Psoas muscle (tissue), 7 donors: ENCODE measurements at regions not wholly inside any gene's neighbourhood (a gene's known extent, or its start where the extent isn't known, plus 50 kb on each side); places are given as distances from the start of the nearest gene placed in this dataset.

ENCODE experiments used
- ATAC-seq, 4 donors: fragments of 200-7000 bp; cut with Tn5 transposase; one replicate each; pipeline ENCODE4 v1.9.1; 2020; ENCODE audit warnings: moderate library complexity in 3 of 4, mild to moderate bottlenecking in 2 of 4
- DNase-seq, 2 donors: peaks; one replicate each; pipeline ENCODE4 v3.0.0-alpha.2; 2020
- H3K27ac ChIP-seq: fragments of 200-600 bp; one replicate; pipeline ENCODE4 v1.8.0; 2022
- H3K27me3 ChIP-seq, 3 donors: fragments of 200-600 bp in 1 of 3; one replicate each; pipeline versions ENCODE4 v1.6.1 to v1.8.0; 2013 to 2022; ENCODE audit warnings: low read length in 2 of 3, mild to moderate bottlenecking in 2 of 3, moderate library complexity in 1 of 3; ENCODE audit not compliant: insufficient read depth in 3 of 3
- H3K36me3 ChIP-seq, 2 donors: fragments of 200-600 bp in 1 of 2; one replicate each; pipeline versions ENCODE4 v1.6.1 to v1.8.0; 2013 to 2022; ENCODE audit warnings: low read depth in 1 of 2, mild to moderate bottlenecking in 1 of 2, moderate library complexity in 1 of 2; ENCODE audit not compliant: insufficient read depth in 1 of 2
- H3K4me1 ChIP-seq: fragments of 200-600 bp; one replicate; pipeline ENCODE4 v1.8.0; 2022
- H3K4me3 ChIP-seq: fragments of 200-600 bp; one replicate; pipeline ENCODE4 v1.8.0; 2022; ENCODE audit warnings: mild to moderate bottlenecking
- H3K9me3 ChIP-seq: fragments of 200-600 bp; one replicate; pipeline ENCODE4 v1.8.0; 2022
- CTCF ChIP-seq: fragments of 200-600 bp; IDR thresholded peaks from one replicate; pipeline ENCODE4 v1.8.0; 2022; ENCODE audit warnings: antibody characterized with exemption
- WGBS, 3 donors: extraction: QIAGEN DNeasy Blood & Tissue Kit; methylation state at CpG; one replicate each; pipeline versions ENCODE4 v1.1.6 to v1.1.7; 2013; 5-methylcytosine and 5-hydroxymethylcytosine counted together
- intact Hi-C, 2 donors: fragments of 100-400 bp; cut with DNase I; formaldehyde crosslinking; loops; one replicate each; pipeline versions ENCODE4 v1.11.0 to v1.14.2; 2022
- donor health status: healthy with polysubstance abuse.
- donor health status: DM: no; HTN: no; CAD: no; lungs with moderate emphysema.
- donor health status: Bipolar disorder and iron deficiency.
- donor health status: healthy.
- donor health status: DM: yes; HTN: yes; CAD: no.
- donor health status: DM: no; HTN: no; CAD: no.
- donor health status: DM: yes; HTN: yes; CAD: no.

- ATAC-seq (no peak), DNase-seq (no peak)
- no peaks in the 10 kb centered on the region for H3K36me3 ChIP-seq
- intact Hi-C loops = no loop called here
- H3K27ac ChIP-seq = no peak overlapping the region
- no peaks in the 10 kb centered on the region for H3K27me3 ChIP-seq
- H3K9me3 ChIP-seq = no peaks in the 10 kb centered on the region
- no peak overlapping the region for H3K4me3 ChIP-seq
- 72 to 79% (median 75%) methylated on average over 20 of the region's 20 CpGs for WGBS, 3 donors
- H3K4me1 ChIP-seq = no peaks in the 10 kb centered on the region
- TF ChIP-seq CTCF = no peak
Measured at GRCh38 chr1:175877939-175878737, 134.7 kb upstream of the TNR start.

- Histone ChIP-seq H3K27me3 (no peaks in the 10 kb centered on the region), H3K27ac (no peak overlapping the region), H3K9me3 (no peaks in the 10 kb centered on the region), H3K4me3 (no peak overlapping the region), H3K36me3 (no peaks in the 10 kb centered on the region), H3K4me1 (no peaks in the 10 kb centered on the region)
- 92 to 94% (median 93%) methylated on average over 6 of the region's 6 CpGs for WGBS, 3 donors
- ATAC-seq (no peak), DNase-seq (no peak)
- TF ChIP-seq CTCF = no peak
- intact Hi-C loops = no loop called here
Measured at GRCh38 chr1:175875556-175875955, 132.2 kb upstream of the TNR start.

GRCh38 chr1:175874081-175874480 lies 130.7 kb upstream of the TNR start:
- ATAC-seq (no peak), DNase-seq (no peak)
- intact Hi-C loops = no loop called here
- no peak overlapping the region for H3K4me3 ChIP-seq
- H3K27ac ChIP-seq = no peak overlapping the region
- no peaks in the 10 kb centered on the region for H3K27me3 ChIP-seq
- no peaks in the 10 kb centered on the region for H3K9me3 ChIP-seq
- H3K36me3 ChIP-seq = no peaks in the 10 kb centered on the region
- no peaks in the 10 kb centered on the region for H3K4me1 ChIP-seq
- no peak for TF ChIP-seq CTCF
- 85 to 90% (median 88%) methylated on average over 2 of the region's 2 CpGs for WGBS, 3 donors

GRCh38 chr1:175873290-175873935 lies 130.0 kb upstream of the TNR start:
- intact Hi-C loops = no loop called here
- 69 to 74% (median 73%) methylated on average over 6 of the region's 6 CpGs for WGBS, 3 donors
- H3K4me3 ChIP-seq = no peak overlapping the region
- H3K4me1 ChIP-seq = no peaks in the 10 kb centered on the region
- no peak overlapping the region for H3K27ac ChIP-seq
- H3K9me3 ChIP-seq = no peaks in the 10 kb centered on the region
- no peaks in the 10 kb centered on the region for H3K27me3 ChIP-seq
- no peak for TF ChIP-seq CTCF
- ATAC-seq (no peak), DNase-seq (no peak)
- no peaks in the 10 kb centered on the region for H3K36me3 ChIP-seq
